Mononuclear cell (primary cell): ENCODE measurements at regions not wholly inside any gene's neighbourhood (a gene's known extent, or its start where the extent isn't known, plus 50 kb on each side); places are given as distances from the start of the nearest gene placed in this dataset.
"Not testable (repeated sequence)": the region's sequence is repeated elsewhere in the genome, so short reads cannot be mapped to it uniquely, and the experiment has no call there.

ENCODE experiments used
- H3K27me3 ChIP-seq: 2 replicates; pipeline ENCODE4 v1.6.0; 2011; ENCODE audit warnings: low read length, control low read depth; ENCODE audit not compliant: insufficient read depth
- H3K4me1 ChIP-seq: 2 replicates; pipeline ENCODE4 v1.5.1; 2011; ENCODE audit warnings: mild to moderate bottlenecking, low read length, control low read depth; ENCODE audit not compliant: insufficient read depth
- H3K4me3 ChIP-seq: 2 replicates; pipeline ENCODE4 v1.5.1; 2011; ENCODE audit warnings: mild to moderate bottlenecking, low read length, moderate library complexity
- H3K9me3 ChIP-seq: 2 replicates; pipeline ENCODE4 v1.5.1; 2011; ENCODE audit warnings: low read depth, mild to moderate bottlenecking, control low read depth, low read length

DNA sequence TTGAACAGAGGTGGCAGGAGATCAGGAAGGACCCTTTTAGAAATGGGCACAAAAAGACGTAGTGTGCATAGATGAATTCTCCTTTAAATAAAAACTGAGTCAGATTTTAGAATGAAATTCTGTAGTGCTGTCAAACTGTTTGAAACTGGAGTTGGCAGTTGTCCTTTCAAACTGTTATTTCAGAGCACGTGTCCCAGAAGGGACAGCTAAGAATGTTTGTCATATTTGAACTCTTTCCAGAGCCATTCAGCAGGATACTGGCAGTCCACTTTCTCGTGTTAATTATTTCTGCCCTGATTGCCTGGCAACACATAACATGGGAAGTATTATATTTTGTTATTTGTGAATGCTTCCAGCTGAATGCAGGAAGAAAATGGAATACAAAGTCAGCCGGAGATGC, 212.3 kb upstream of the DPYD start:
- Histone ChIP-seq H3K9me3 (no peaks in the 10 kb centered on the region), H3K4me1 (no peaks in the 10 kb centered on the region), H3K4me3 (no peak overlapping the region), H3K27me3 (no peaks in the 10 kb centered on the region)

DNA sequence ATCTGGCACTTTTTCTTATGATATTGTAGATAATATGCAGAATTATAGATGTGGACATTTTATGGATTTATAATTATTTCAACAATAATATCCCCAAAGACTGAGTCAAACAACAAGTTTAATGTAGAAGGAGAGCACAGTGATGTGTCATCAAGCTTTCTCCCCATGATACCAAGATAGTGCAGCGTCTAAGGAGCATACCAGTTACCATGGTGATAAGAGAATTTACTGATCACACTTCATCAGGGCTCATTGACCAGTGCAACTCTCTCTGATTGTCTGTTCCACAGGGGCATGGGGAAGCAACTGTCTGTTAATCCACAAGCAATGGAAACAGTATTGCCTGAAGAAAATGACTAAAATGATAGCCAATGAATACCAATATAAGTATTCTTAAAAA, 209.6 kb upstream of the DPYD start:
- Histone ChIP-seq H3K4me1 (no peaks in the 10 kb centered on the region), H3K9me3 (no peaks in the 10 kb centered on the region), H3K27me3 (no peaks in the 10 kb centered on the region), H3K4me3 (no peak overlapping the region)

DNA sequence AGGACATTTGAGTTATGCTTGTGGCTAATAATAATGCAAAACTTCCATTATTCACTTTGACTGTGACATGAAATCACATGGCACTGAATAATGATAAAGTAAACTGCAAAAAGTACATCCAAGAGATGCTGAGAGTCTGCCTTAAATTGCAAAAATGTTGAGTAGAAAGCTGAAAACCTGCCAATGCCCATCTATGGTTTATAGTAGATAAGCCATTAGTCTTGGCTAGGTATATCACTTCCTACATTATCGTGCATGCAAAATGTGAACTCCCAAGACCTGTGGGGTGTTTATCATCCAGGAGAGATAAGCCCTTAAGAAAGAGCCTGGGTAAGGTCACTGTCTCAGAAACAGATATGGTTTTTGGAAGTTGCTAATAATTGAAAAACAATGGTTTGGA, 208.7 kb upstream of the DPYD start:
- no peak overlapping the region for H3K4me3 ChIP-seq
- H3K27me3 ChIP-seq, result no peaks in the 10 kb centered on the region
- no peaks in the 10 kb centered on the region for H3K9me3 ChIP-seq
- H3K4me1 ChIP-seq, result no peaks in the 10 kb centered on the region

DNA sequence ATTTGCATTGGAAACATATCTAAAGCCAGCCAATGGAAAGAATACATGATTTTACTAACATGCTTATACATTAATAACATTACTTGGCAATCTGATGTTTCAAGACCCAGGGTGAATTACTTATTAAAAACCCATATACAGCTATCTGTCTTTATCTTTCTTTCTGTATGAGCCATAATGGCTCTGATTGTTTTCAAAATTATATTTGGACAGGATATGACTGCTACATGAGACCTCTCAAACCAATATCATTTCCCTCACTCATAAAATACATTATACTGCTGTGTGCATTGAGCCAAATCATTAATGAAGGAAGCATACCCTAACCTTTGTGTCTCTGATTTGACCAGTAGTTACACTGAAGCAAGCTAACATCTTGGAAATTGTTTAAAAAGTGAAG, 205.9 kb upstream of the DPYD start:
- no peak overlapping the region for H3K4me3 ChIP-seq
- no peaks in the 10 kb centered on the region for H3K4me1 ChIP-seq
- H3K27me3 ChIP-seq, result no peaks in the 10 kb centered on the region
- H3K9me3 ChIP-seq, result no peaks in the 10 kb centered on the region

DNA sequence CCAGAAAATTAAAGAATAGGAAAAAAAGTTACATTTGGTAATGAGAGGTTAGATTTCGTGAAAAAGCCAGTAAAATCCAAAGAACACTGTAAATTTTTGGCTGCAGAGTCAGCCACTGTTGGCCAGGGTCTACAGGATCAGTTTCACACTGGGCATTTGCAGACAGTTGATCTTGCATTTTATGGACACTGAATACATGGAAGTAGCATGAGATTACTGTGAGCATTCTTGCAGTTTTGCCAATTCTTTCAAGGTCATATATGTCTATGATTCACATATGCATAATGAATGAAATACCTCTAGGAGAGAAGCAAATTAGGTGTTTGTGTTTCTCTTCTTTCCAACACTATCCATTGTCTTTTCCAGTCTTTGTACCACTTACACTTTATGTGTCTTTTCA, 200.8 kb upstream of the DPYD start:
- H3K4me3 ChIP-seq, result no peak overlapping the region
- H3K9me3 ChIP-seq, result no peaks in the 10 kb centered on the region
- H3K4me1 ChIP-seq, result no peaks in the 10 kb centered on the region
- H3K27me3 ChIP-seq, result no peaks in the 10 kb centered on the region

DNA sequence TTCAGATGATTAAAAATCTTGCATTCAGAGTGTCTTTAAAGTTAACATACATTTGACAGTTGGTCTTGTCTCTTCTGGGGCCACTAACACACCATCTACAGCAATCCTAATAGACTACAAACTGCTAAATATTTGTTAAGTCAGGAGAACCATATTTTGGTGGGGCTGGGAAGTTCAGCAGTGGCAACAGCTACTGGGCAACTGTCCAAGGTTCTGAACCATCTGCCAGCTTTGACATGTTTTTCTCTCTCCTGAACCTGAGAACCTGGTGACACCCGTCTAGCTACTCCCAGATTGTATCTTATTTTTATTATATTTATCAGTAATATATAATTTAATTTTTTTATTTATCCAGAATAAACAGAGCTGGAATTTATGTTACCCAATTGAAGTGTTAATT, 199.0 kb upstream of the DPYD start:
- no peaks in the 10 kb centered on the region for H3K4me1 ChIP-seq
- no peaks in the 10 kb centered on the region for H3K9me3 ChIP-seq
- no peak overlapping the region for H3K4me3 ChIP-seq
- H3K27me3 ChIP-seq, result no peaks in the 10 kb centered on the region

DNA sequence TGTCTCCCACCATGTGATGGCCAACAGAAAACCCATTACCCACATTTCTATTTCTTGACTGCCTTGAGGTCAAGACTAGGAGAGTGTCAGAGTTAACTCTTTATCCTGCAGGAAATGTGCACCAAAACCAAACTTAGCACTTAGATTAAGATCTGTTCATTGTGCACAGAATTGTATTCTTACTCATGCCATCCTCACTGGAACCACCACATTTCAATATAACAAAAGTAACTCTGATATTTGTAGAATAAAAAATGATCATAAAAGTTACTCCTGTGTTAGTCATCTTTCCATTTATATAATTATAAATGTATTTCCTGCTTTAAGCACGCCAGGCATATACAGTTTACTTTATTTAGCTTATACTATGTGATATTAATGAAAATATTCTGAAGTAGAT, 193.0 kb upstream of the DPYD start:
- Histone ChIP-seq H3K27me3 (no peaks in the 10 kb centered on the region), H3K4me1 (no peaks in the 10 kb centered on the region), H3K9me3 (no peaks in the 10 kb centered on the region)

DNA sequence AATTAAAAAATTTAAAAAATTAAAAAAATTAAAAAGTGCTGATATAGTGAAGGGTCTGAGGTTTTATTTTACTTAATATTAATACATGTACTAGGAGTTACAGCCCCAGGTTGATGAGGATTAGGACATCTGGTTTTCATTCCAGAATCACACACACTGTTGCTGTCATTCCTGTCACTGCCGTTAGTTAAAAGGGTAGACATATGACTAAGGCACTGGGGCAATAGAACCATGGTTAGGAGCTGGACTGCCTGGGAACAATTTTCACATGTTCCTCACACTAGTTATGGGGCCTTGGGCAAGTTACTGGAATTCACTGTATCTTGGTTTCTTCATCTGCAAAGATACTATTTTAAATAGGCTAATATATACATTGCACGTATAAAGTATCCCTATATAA, 191.8 kb upstream of the DPYD start:
- Histone ChIP-seq H3K4me1 (no peaks in the 10 kb centered on the region), H3K4me3 (no peak overlapping the region)

More for the DNA sequence above, 193.0 kb upstream of the DPYD start:
- no peak overlapping the region for H3K4me3 ChIP-seq

DNA sequence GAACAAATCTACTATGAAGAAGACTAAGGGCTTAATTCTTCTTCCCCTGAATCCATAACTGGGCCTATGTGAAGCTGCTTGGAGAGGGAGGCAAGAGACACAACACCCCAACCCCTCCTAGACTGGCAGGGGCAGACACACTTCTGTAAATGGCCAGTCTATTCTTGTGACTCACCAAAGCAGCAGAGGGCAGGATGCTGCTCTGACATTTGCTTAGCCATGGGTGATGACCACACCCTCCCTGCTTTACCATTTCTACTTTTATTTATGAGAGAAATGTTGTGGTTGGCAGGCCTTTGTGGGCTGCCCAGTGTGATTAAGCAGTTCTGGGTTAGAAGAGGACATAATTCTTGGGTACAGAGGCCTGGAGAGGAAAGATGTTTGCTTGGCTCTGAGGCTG, 189.8 kb upstream of the DPYD start:
- H3K4me1 ChIP-seq, result no peaks in the 10 kb centered on the region
- H3K9me3 ChIP-seq, result peaks cover 21% of the 10 kb centered on the region
- no peaks in the 10 kb centered on the region for H3K27me3 ChIP-seq
- H3K4me3 ChIP-seq, result no peak overlapping the region

More for the DNA sequence above, 191.8 kb upstream of the DPYD start:
- Histone ChIP-seq H3K9me3 (peaks cover 6% of the 10 kb centered on the region), H3K27me3 (no peaks in the 10 kb centered on the region)

DNA sequence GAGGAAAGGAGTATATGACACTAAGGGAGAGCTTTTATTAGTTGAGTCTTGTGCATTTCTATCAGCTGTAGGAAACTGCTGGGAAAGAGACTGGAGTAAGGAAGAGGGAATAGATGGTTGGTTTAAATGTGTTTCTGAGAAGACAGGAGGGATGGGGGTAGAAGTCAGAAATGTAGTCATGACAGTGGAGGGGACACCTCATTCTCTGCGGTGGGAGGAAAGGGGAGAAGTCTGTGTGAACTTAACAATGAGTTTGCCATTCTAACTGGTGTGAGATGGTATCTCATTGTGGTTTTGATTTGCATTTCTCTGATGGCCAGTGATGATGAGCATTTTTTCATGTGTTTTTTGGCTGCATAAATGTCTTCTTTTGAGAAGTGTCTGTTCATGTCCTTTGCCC, 187.5 kb upstream of the DPYD start:
- H3K27me3 ChIP-seq, H3K4me3 ChIP-seq, H3K4me1 ChIP-seq: not testable (repeated sequence)
- peaks cover 21% of the 10 kb centered on the region for H3K9me3 ChIP-seq

DNA sequence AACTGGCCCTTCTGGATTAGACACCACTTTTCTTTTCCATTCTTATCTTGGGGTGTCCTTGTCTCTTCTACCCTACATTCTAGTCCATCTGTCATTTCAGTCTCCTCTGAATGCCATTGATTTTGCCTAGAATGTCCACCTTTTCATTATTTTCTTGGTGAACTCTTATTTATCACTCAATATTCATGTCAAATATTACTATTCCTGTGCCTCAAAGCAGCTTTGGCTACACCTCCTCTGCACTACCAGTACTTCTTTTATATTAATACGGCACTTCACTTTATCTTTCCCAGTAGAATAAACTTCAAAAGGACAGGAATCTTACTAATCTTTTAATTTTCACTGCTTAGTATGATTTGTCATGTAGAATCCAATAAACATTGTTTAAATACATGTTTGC, 186.4 kb upstream of the DPYD start:
- no peak overlapping the region for H3K4me3 ChIP-seq
- H3K4me1 ChIP-seq, result no peaks in the 10 kb centered on the region
- peaks cover 21% of the 10 kb centered on the region for H3K9me3 ChIP-seq
- no peaks in the 10 kb centered on the region for H3K27me3 ChIP-seq

DNA sequence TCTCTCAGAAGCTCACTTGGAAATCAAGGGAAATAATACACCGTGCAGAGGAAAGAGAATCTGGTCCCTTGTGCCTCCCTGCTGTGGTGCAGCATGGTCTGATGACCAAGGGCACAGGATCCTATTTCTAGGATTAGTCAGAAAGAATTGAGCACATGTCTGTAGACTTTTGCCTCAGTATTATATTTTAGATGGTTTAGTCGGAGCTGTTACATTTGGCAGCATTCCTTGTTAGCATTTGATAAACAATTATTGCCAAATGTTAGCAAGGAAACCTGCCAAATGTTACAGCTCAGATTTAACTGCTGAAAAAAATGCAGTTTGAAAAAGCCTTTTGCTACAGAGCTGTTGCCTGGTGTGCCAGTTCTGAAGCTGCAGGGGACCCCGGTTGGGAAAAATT, 183.5 kb upstream of the DPYD start:
- H3K4me3 ChIP-seq, result no peak overlapping the region
- H3K4me1 ChIP-seq, result no peaks in the 10 kb centered on the region
- no peaks in the 10 kb centered on the region for H3K27me3 ChIP-seq
- H3K9me3 ChIP-seq, result peaks cover 21% of the 10 kb centered on the region

DNA sequence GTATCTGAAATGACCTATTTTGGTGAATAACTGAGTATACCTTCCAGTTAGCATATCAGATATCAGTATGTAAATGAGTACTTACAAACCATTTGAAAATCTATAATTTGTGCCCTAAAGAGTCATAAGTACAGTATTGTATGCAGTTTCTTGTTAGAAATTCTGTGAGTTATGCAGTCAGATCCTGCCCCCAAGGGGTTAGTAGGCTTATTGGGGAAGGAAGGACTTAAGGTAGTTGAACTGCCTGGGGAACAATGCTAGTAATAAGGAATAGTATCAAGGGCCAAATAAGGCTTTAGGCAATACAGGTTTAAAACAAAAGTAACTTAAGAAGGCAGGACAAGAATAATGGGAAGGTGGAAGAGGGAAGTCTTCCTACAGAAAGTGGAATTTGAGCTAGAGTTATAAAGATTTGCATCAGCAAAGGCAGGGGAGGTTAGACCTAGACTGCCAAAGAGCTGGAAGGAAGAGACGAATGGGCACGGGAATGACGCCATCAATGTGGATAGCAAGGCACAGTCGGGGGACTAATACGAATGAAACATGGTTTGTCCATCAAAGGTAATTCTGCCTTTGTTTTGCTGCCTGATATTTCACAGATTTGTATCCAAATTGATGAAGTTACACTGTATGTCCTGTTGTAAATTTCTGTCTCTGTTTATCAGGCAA, 182.9 kb upstream of the DPYD start:
- H3K27me3 ChIP-seq, result no peaks in the 10 kb centered on the region
- no peaks in the 10 kb centered on the region for H3K4me1 ChIP-seq
- H3K9me3 ChIP-seq, result peaks cover 21% of the 10 kb centered on the region
- no peak overlapping the region for H3K4me3 ChIP-seq

DNA sequence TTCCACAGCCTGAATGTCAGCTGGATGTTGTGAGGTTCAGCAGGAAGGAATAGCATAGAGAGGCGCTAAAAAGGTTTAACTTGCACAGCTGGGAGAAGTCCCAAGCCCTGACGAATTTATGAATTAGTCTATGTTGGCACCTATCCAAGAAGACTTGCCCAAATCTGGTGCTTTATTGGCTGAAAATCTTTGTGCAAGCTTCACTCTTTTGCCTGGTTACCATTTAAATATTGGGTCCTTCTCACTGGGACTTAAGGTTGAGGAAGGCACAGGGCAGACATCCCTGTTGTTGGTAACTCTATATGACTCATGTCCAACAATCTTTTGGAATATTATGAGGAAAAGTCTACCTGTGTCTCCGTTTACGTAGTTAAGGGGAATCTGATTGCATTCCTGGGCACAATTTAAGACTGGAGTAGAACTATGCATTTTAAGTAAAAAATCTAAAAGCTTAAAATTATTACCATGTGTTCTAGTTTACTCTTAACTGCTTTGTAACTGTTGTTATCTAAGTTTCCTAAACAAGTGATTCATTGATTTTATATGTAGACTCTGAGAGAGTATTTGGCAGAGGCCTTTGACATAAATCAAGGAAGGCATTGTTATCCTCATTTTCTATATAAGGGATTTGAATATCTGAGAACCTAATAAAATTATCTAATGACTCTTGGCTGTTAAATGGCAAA, 181.7 kb upstream of the DPYD start:
- no peaks in the 10 kb centered on the region for H3K4me1 ChIP-seq
- no peak overlapping the region for H3K4me3 ChIP-seq
- H3K9me3 ChIP-seq, result peaks cover 14% of the 10 kb centered on the region
- no peaks in the 10 kb centered on the region for H3K27me3 ChIP-seq

DNA sequence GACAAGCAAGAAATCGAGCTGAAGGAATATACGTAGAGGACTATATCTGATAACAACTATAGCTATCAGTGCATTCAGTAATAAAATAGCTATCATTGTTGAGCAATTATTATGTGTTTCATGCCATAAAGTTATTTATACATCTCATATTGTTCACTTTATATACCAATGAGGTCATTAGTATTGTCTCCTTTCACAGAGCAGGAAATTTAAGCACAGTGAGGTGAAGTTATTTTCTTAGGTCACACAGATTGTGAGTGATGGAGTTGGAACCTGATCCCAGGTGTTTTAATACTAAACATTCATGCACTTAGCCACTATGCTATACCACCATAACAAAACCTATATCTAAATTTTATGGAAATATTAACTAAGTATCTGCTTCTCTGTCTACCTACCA, 180.5 kb upstream of the DPYD start:
- no peaks in the 10 kb centered on the region for H3K27me3 ChIP-seq
- peaks cover 4% of the 10 kb centered on the region for H3K9me3 ChIP-seq
- no peaks in the 10 kb centered on the region for H3K4me1 ChIP-seq
- H3K4me3 ChIP-seq, result no peak overlapping the region

DNA sequence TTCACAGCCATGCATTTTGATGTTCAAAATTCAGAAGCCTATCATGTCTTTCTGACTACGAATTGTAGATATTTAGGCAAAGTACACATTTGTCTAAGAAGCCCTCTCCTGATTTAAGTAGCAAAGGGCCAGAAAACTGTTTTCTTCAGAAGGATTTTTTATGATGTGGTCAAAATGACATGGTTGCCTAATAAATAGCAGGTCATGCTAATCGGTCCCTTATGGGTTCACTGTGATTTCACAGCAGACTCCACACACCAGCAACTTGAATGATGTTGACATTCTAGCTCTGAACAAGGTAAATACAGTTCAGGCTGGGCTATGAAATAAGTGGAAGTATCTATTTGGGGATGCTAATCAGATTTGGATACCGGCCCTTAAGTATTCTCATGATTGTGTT, 178.7 kb upstream of the DPYD start:
- Histone ChIP-seq H3K4me1 (no peaks in the 10 kb centered on the region), H3K27me3 (no peaks in the 10 kb centered on the region), H3K4me3 (no peak overlapping the region), H3K9me3 (no peaks in the 10 kb centered on the region)
